HepG2 (cell line): ENCODE measurements at regions not wholly inside any gene's neighbourhood (a gene's known extent, or its start where the extent isn't known, plus 50 kb on each side); places are given as distances from the start of the nearest gene placed in this dataset.

Experiments used
- ARNT ChIP-seq: fragments of 450-650 bp; IDR thresholded peaks from 2 replicates; pipeline ENCODE4 v1.6.1; 2017
- CREM ChIP-seq, 2 experiments: sonication (generic) in 1 of 2; formaldehyde crosslinking in 1 of 2; IDR thresholded peaks; 2 replicates each; pipeline versions ENCODE4 v1.4.0 to v1.6.1; 2016 to 2020; ENCODE audit warnings: antibody characterized with exemption in 1 of 2, mild to moderate bottlenecking in 1 of 2, missing genetic modification reagents in 1 of 2
- CTCF ChIP-seq: sonication (generic); formaldehyde crosslinking; IDR thresholded peaks from 2 replicates; pipeline ENCODE4 v1.5.0; 2020; ENCODE audit warnings: mild to moderate bottlenecking, missing genetic modification reagents, moderate library complexity
- ZZZ3 ChIP-seq: sonication (generic); formaldehyde crosslinking; IDR thresholded peaks from 2 replicates; pipeline ENCODE4 v1.4.0; 2020; ENCODE audit warnings: missing genetic modification reagents, mild to moderate bottlenecking, borderline replicate concordance

DNA sequence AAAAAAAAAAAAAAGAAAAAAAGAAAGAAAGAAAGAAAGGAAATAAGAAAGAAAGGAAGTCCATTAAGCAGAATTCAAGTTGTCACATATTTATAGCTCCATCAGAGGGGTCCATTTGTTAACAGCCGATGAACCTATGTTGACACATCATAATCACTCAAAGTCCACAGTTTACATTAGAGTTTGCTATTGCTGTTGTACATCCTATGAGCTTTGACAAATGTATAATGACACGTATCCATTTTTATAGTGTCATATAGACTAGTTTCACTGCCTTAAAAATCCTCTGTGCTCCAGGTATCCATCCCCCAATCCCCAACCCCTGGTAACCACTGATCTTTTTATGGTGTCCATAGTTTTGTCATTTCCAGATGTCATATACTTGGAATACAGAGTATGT is 335.2 kb downstream of the RND3 start:
- no peak for TF ChIP-seq CTCF (CRISPR knock-in tag)
- TF ChIP-seq ZZZ3 (CRISPR knock-in tag): no peak
- no peak for TF ChIP-seq CREM (IDR thresholded peaks at IDR 0.05)
- TF ChIP-seq CREM (CRISPR knock-in tag; IDR thresholded peaks at IDR 0.05): no peak
- TF ChIP-seq ARNT: no peak
